ENCODE measurements at regions not wholly inside any gene's neighbourhood (a gene's known extent, or its start where the extent isn't known, plus 50 kb on each side); places are given as distances from the start of the nearest gene placed in this dataset.
A peak's percentile ranks its signal among the peaks of the same experiment; 100 is the strongest.

- no peak for DNase-seq
Measured at GRCh38 chr7:55261386-55261770, 103.8 kb upstream of the LANCL2 start.

DNA sequence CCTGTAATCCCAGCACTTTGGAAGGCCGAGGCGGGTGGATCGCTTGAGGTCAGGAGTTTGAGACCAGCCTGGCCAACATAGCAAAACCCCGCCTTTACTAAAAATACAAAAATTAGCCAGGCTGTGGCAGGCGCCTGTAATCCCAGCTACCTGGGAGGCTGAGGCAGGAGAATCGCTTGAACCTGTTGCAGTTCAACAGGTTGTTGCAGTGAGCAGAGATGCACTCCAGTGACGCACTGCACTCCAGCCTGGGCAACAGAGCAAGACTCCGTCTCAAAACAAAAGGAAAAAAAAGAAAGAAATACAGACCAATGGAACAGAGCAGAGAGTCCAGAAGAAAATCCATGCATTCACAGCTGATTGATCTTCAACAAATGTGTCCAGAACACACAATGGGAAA is 99.8 kb upstream of the LANCL2 start:
- peak; percentile 28 for DNase-seq

DNA sequence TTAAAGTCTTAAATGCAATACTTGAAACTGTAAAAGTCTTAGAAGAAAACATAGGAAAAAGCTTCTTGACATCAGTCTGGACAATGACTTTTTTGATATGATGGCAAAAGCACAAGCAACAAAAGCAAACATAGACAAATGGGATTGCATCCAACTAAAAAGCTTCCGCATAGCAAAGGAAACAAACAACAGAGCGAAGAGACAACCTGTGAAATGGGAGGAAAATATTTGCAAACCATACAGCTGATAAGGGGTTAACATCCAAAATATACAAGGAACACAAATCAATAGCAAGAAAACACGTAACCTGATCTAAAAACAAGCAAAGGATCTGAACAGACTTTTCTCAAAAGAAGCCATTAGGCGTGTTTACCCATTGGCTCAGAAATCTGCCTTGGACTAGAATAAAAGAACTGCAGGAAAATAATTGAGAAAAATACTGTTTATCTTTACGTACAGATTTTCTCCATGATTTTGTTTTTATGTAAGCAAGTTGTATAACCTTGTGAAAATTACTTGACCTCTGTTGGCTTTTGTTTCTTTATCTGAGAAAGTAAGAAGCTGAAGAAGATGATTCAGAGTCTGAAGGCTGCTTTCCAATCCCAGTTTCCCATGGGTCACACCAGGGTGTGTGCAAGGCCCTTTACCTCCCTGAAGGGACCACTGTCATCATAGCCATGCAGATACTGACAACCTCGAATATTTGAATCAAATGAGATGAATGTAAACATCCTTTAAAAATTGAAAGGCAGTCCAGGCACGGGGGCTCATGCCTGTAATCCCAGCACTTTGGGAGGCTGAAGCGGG is 99.1 kb upstream of the LANCL2 start:
- DNase-seq = no peak

DNA sequence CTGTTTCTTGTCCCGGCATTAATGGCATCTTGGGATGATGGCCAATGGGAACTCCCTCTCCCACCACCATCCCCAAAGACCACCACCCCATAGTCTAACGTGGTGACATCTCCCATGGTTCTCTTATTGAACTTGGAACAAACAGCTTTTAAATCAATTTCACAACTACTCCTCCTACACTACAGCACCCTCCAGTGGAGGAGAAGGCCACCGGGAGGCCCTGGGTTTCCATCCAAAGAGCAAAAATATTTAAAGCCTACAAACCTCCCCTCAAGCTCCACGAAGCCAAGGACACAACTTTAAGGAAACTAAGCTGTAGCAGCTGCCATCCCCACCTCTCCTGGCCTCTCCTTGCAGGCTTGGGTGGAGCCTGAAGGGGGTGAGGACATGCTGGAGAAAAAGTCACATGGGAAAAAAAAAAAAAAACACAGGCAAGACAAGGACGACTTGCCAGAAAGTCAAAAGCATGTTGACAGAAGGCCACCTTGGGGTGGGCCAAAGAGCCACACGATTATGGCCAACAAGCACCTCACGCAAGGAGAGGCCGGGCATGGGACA is 94.0 kb upstream of the LANCL2 start:
- DNase-seq = no peak

DNA sequence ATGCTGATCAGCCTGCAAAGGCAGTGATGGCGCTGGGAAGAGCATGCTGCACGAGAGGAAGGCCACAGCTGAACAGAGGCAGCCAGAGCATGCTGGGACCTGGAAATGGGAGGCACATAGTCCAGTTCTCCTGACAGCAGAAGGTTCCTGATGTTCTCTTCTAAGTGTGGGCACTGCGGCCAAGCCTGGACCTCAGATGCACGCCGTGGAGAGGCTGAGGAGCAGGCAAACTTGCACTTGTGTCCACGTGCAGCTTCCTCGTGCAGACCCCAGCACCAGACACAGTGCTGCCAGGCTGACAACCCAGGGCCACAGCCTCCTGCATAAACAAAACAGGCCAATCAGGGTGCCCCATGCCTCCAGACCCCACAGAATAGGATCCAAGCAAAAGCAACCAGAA is 93.5 kb upstream of the LANCL2 start:
- no peak for DNase-seq

DNA sequence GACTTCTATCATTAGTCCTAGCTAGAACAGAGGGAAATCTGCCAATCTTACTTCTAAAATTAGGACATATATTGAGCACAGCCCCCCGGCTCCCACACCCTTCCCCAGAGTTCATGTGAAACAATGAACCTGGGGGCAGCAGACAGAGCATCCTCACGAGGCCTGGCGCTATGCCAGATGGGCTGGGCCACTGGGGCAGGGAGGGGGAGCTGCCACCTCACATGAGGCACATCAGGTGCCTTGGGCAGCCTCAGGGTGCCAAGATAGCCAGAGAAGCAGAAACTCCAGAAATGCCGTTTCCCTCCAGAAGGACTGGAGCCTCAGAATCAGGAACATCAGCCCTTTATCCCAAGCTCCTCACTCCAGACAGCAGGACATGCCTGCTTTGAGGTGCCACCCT is 92.8 kb upstream of the LANCL2 start:
- DNase-seq = no peak

DNA sequence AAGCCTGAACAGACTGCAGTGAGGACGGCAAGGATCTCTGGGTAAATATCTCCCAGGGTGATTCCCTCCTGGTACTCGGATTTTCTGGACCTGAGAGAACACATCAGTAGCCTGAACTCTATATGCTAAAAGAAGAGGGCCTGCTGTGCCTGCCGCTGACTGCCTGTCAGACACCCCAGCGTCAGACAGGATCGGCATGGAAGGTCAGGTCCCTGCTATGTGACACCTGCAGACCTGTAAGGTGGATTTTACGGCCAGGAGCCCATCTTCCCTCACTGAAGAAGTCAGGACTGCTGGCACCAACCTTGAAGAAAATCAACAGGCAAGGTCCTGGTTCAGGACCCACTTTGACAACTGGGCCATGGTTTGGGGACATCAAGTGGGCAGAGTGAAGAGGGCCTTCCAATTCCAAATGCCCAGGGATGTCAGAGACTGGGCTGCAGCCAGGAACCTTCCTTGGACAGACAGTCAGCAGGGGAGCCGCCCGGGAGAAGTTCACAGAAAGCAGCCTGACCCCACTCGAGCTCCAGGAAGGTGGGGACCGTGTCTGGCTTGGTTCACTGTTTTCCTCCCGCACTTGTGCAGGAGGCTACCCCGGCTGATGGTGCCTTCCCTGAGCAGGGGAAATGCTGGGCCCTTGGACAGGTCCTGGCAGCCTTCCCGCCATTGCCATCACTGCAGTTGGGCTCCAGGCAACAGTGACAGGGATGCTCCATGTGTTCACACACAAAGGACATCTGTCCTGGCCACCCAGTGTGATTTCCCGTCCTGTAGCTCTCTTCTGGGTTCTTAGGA is 91.8 kb upstream of the LANCL2 start:
- DNase-seq = no peak

- no peak for DNase-seq
Measured at GRCh38 chr7:55274156-55274555, 91.0 kb upstream of the LANCL2 start.

DNA sequence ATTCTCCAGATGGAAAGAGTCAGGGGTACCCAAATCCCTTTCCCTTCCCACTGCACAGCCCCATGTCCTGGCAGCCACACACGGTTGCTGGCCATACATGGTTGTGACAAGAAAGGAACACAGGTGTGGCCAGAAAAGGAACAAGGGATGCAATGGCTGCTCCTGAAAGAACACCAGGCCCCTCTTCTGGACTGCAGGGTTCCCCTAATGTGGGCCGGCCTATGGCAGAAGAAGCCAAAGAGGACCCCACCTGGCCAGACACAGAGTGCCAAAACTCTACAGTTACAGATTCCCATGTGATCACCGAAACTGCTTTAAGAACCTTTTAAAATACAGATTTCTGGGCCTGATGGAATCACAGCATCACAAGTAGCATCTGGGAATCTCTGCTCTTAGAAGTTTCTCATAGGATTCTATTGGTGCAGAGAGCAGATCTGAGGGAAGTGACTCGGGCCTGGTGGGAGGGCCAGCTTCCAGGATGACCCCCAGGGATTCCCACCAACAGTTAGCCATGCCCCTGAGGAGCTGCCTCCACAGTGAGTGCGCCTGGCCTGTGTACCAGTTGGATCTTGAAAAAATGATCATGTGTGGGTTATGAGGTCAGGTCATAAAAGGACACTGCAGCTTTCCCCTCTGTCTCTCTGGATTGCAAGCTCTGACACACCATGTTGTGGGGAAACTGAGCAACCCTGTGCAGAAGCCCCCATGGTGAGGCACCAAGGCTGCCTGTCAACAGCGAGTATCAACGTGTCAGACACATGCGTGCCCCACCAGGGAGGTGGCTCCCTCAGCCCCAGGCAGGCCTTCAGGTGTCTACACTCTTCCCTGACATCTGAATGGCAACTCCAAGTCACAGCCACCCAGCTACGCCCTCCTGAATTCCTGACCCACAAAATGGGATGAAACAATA is 89.6 kb upstream of the LANCL2 start:
- no peak for DNase-seq

GRCh38 chr7:55276572-55277295 is 88.4 kb upstream of the LANCL2 start:
- no peak for DNase-seq

- no peak for DNase-seq
Measured at GRCh38 chr7:55277916-55278315, 87.2 kb upstream of the LANCL2 start.

GRCh38 chr7:55278321-55278720 is 86.8 kb upstream of the LANCL2 start:
- no peak for DNase-seq

DNA sequence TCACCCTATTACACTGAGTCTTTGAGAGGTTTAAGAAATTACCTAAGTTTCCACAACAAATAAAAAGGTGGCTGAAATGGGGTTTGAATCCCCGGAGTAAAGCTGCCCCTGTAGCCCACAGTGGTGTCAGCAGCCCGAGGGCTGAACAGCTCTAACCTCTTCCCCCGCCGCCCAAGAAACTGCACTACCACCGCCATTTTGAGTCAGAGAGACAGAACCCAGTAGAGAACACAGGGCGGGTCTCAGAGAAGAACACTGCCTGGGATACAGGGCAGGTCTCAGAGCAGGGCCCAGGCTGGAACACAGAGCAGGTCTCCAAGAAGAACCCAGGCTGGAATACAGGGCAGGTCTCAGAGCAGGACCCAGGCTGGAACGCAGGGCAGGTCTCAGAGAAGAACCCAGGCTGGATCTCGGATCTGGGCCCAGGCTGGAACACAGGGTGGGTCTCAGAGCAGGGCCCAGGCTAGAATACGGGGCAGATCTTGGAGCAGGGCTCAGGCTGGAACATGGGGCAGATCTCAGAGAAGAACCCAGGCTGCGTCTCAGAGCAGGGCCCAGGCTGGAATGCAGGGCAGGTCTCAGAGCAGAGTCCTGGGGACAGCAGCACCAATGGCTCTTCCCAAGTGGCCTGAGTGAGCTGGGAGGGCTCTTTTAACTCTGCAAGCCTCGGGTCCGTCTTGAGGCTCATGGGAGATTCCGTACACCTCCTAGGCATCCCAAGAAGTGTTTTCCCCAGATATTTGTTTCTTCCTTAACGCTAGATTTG is 85.9 kb upstream of the LANCL2 start:
- no peak for DNase-seq

DNA sequence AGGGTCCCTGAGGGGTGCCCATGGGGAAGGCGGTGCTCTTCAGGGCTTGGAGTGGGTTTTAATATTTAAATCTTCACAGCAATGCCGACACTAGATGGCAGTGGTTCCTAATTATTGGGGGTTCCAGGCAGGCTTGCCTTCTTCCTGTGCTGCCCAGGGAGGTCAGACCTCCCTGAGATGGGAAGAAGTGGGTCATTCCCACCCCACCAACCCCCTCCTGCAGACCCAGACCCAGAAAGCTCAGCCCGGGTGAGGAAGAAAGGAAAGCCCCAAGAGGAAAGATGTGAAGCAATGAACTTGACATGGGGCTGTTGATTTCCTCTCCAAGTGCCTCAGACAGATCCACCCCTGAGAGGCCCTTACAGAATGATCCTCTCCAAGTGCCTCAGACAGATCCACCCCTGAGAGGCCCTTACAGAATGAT is 85.1 kb upstream of the LANCL2 start:
- DNase-seq = peak; percentile 81

- DNase-seq = no peak
Measured at GRCh38 chr7:55285665-55286064, 79.5 kb upstream of the LANCL2 start.

GRCh38 chr7:55286666-55287065 is 78.5 kb upstream of the LANCL2 start:
- no peak for DNase-seq

- DNase-seq = no peak
Measured at GRCh38 chr7:55288070-55288824, 76.9 kb upstream of the LANCL2 start.

DNA sequence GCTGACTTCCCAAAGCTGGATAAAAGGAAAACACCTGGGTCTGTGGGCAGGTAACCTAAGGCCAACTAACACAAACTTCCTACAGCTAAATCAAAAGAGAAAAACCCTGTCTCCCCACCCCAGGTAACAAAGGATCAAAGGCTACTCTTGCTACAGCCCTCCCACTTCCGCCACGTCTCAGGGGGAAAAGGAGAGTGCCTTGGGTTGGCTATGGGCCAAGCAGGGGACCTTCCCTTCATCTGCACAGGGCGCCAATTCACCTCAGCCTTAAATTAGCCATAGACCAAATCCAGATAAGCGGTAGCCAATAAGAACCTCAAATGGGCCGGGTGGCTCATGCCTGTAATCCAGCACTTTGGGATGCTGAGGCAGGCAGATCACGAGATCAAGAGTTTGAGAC is 69.1 kb upstream of the LANCL2 start:
- no peak for DNase-seq

- no peak for DNase-seq
Measured at GRCh38 chr7:55299273-55299967, 65.7 kb upstream of the LANCL2 start.

DNA sequence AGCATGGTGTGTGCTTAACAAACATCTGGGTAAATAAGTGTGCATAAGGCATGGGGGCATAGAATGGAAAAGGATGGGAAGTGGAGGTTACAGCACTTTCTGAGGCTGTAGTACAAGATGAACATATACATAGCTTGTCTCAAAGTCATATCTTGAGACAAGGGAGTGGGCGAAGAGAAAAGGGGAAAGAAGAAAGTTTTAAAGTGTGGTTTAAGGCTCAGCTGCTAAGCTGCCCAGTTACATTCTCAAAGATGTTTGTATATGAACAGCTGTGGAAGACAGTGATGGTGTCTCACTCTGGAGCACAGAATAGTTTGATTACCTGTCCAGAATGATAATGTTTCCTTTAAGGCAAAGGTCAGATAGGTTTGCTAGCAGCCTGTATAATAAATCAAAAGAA is 61.9 kb upstream of the LANCL2 start:
- DNase-seq = no peak
